Mesenchymal stem cell (in vitro differentiated cells and primary cell): ENCODE measurements at regions not wholly inside any gene's neighbourhood (a gene's known extent, or its start where the extent isn't known, plus 50 kb on each side); places are given as distances from the start of the nearest gene placed in this dataset.

Experiments used
- DNase-seq: peaks from one replicate; pipeline ENCODE4 v3.0.0-alpha.2; 2013
- H2AFZ ChIP-seq: one replicate; pipeline ENCODE4 v1.6.1; 2013; ENCODE audit warnings: low read depth, mild to moderate bottlenecking, control low read depth, inconsistent platforms, low read length, moderate library complexity
- H2AK5ac ChIP-seq: 2 replicates; pipeline ENCODE4 v1.6.1; 2013; ENCODE audit warnings: low read length, moderate library complexity, mild to moderate bottlenecking, inconsistent platforms; ENCODE audit not compliant: severe bottlenecking
- H2BK120ac ChIP-seq: one replicate; pipeline ENCODE4 v1.6.1; 2013; ENCODE audit warnings: low read depth, mild to moderate bottlenecking, inconsistent platforms, low read length, moderate library complexity
- H2BK12ac ChIP-seq, 2 experiments: one replicate each; pipeline ENCODE4 v1.6.1; 2013; ENCODE audit warnings: inconsistent platforms in 2 of 2, low read length in 2 of 2, mild to moderate bottlenecking in 2 of 2, moderate library complexity in 2 of 2, control low read depth in 1 of 2
- H2BK15ac ChIP-seq: one replicate; pipeline ENCODE4 v1.6.1; 2013; ENCODE audit warnings: mild to moderate bottlenecking, low read depth, inconsistent platforms; ENCODE audit not compliant: poor library complexity, severe bottlenecking
- H2BK5ac ChIP-seq: 2 replicates; pipeline ENCODE4 v1.6.1; 2013; ENCODE audit warnings: low read depth, mild to moderate bottlenecking, low read length, control low read depth, inconsistent platforms; ENCODE audit not compliant: poor library complexity, severe bottlenecking
- H3K14ac ChIP-seq, 2 experiments: one replicate each; pipeline ENCODE4 v1.6.1; 2013; ENCODE audit warnings: inconsistent platforms in 2 of 2, low read length in 2 of 2, control low read depth in 1 of 2, mild to moderate bottlenecking in 1 of 2, moderate library complexity in 1 of 2
- H3K18ac ChIP-seq, 2 experiments: one replicate each; pipeline ENCODE4 v1.6.1; 2013; ENCODE audit warnings: inconsistent platforms in 2 of 2, low read length in 2 of 2, control low read depth in 1 of 2, low read depth in 1 of 2, mild to moderate bottlenecking in 1 of 2
- H3K23ac ChIP-seq, 2 experiments: one replicate each; pipeline ENCODE4 v1.6.1; 2013; ENCODE audit warnings: inconsistent platforms in 2 of 2, low read length in 2 of 2, mild to moderate bottlenecking in 2 of 2, moderate library complexity in 2 of 2, control low read depth in 1 of 2
- H3K27ac ChIP-seq: 2 replicates; pipeline ENCODE4 v1.5.1; 2013; ENCODE audit warnings: mild to moderate bottlenecking, moderate library complexity, low read length, control low read depth, inconsistent platforms; ENCODE audit not compliant: poor library complexity, severe bottlenecking
- H3K27me3 ChIP-seq, 2 experiments: 2 replicates each; pipeline versions ENCODE4 v1.6.1 to v1.7.0; 2013; ENCODE audit warnings: low read length in 2 of 2, mild to moderate bottlenecking in 2 of 2, moderate library complexity in 2 of 2, control low read depth in 1 of 2, inconsistent platforms in 1 of 2; ENCODE audit not compliant: control insufficient read depth in 1 of 2, insufficient read depth in 1 of 2
- H3K36me3 ChIP-seq, 2 experiments: 2 replicates each; pipeline versions ENCODE4 v1.6.1 to v1.7.0; 2013; ENCODE audit warnings: low read length in 2 of 2, control low read depth in 1 of 2, inconsistent platforms in 1 of 2, low read depth in 1 of 2, mild to moderate bottlenecking in 1 of 2; ENCODE audit not compliant: insufficient read depth in 2 of 2, control insufficient read depth in 1 of 2
- H3K4ac ChIP-seq, 2 experiments: one replicate each; pipeline ENCODE4 v1.6.1; 2013; ENCODE audit warnings: inconsistent platforms in 2 of 2, low read length in 2 of 2, mild to moderate bottlenecking in 2 of 2, moderate library complexity in 2 of 2, control low read depth in 1 of 2, low read depth in 1 of 2
- H3K4me1 ChIP-seq: 2 replicates; pipeline ENCODE4 v1.6.1; 2013; ENCODE audit warnings: low read depth, low read length, control low read depth; ENCODE audit not compliant: control insufficient read depth, insufficient read depth
- H3K4me2 ChIP-seq: 2 replicates; pipeline ENCODE4 v1.6.1; 2013; ENCODE audit warnings: low read length, mild to moderate bottlenecking, inconsistent platforms; ENCODE audit not compliant: poor library complexity, severe bottlenecking
- H3K4me3 ChIP-seq, 2 experiments: 2 replicates each; pipeline versions ENCODE4 v1.5.1 to v1.7.0; 2013; ENCODE audit warnings: low read length in 2 of 2, mild to moderate bottlenecking in 2 of 2, control low read depth in 1 of 2, low read depth in 1 of 2; ENCODE audit not compliant: insufficient read depth in 1 of 2
- H3K79me1 ChIP-seq: replicated peaks from 2 replicates; pipeline ENCODE4 v1.6.1; 2013; ENCODE audit warnings: mild to moderate bottlenecking, control low read depth, low read length, inconsistent platforms; ENCODE audit not compliant: poor library complexity, severe bottlenecking
- H3K9ac ChIP-seq: 2 replicates; pipeline ENCODE4 v1.7.0; 2013; ENCODE audit warnings: mild to moderate bottlenecking, low read length, moderate library complexity
- H3K9me3 ChIP-seq: 2 replicates; pipeline ENCODE4 v1.7.0; 2013; ENCODE audit warnings: mild to moderate bottlenecking, low read length; ENCODE audit not compliant: control insufficient read depth
- H4K8ac ChIP-seq: one replicate; pipeline ENCODE4 v1.6.1; 2013; ENCODE audit warnings: inconsistent platforms, mild to moderate bottlenecking, low read length, moderate library complexity
- H4K91ac ChIP-seq: one replicate; pipeline ENCODE4 v1.6.1; 2013; ENCODE audit warnings: mild to moderate bottlenecking, low read length, inconsistent platforms
- WGBS: methylation state at CpG from one replicate; pipeline ENCODE4 v1.1.7; 2013; ENCODE audit warnings: mixed read lengths; 5-methylcytosine and 5-hydroxymethylcytosine counted together

DNA sequence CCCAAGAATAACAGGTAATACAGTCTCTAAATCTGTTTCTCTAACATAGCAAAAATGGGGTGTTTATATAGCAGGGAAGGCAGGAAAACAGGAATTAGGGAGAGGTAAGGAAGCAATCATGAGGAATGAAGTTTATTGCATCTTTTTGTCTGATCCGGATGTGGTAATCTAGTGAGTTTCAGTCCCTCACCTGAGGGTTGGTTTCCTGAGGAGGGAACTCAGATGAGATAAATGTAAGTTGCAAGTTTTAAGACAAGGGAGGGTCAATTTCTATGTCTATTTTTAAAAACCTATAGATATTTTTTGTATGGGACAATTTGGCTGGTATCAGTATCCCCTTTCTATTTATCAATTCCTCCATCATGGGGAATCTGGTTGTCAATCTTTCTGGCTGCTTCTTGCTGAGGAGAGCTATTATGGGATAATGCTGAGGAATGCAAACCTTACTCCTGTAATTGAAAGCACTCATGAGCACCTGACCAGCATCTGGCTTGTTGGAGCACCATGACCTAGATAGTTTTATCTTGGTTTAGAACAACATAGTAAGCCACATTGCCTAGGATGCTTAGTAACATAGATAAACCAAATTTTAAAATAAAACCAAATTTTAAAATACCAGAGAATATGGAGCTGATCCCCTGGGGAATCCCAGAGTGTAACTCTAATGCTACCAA lies 130.1 kb downstream of the ADAM29 start:
- Histone ChIP-seq H2AFZ (no peak overlapping the region), H3K4me2 (no peak overlapping the region), H2BK15ac (no peak overlapping the region), H3K18ac (no peak overlapping the region), H3K14ac (no peak overlapping the region), H3K23ac (no peak overlapping the region), H3K4me3 (no peak overlapping the region), H2BK5ac (no peak overlapping the region), H2AK5ac (no peak overlapping the region), H3K36me3 (no peaks in the 10 kb centered on the region), H3K9me3 (peaks cover 14% of the 10 kb centered on the region), H3K4ac (no peak overlapping the region), H4K8ac (no peak overlapping the region), H2BK120ac (no peak overlapping the region), H2BK12ac (no peak overlapping the region), H3K27me3 (no peaks in the 10 kb centered on the region), H3K27ac (no peak overlapping the region), H3K4me1 (no peaks in the 10 kb centered on the region), H4K91ac (no peak overlapping the region), H3K79me1 (no peaks in the 10 kb centered on the region), H3K9ac (no peak overlapping the region)
- DNase-seq: no peak
- 100% methylated on average over 1 of the region's 1 CpG for WGBS

DNA sequence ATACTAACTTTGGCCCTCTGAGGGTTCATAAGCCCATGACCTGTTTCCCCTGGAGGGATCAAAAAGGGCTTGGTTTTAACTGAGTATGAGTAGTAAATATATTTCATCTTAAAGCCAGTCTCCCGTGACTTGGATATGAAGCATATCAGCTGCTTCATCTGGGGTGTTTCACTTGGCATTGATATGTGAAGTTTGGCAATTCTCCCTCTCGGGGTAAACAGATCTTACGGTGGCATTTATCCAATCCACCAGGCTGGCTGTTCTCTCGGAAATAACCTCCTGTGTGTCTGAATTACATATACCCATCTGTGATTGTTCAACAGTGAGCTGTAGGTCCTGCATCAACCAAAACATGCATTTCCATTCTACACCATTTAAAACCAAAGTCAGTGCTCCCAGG lies 130.7 kb downstream of the ADAM29 start:
- Histone ChIP-seq H2AK5ac (no peak overlapping the region), H3K23ac (no peak overlapping the region), H2BK120ac (no peak overlapping the region), H3K4me1 (no peaks in the 10 kb centered on the region), H2BK5ac (no peak overlapping the region), H3K27me3 (no peaks in the 10 kb centered on the region), H3K36me3 (no peaks in the 10 kb centered on the region), H2BK12ac (no peak overlapping the region), H3K4me3 (no peak overlapping the region), H4K8ac (no peak overlapping the region), H2BK15ac (no peak overlapping the region), H3K14ac (no peak overlapping the region), H3K4ac (no peak overlapping the region), H3K9ac (no peak overlapping the region), H4K91ac (no peak overlapping the region), H3K9me3 (peaks cover 17% of the 10 kb centered on the region), H3K18ac (no peak overlapping the region), H2AFZ (no peak overlapping the region), H3K4me2 (no peak overlapping the region), H3K79me1 (no peaks in the 10 kb centered on the region), H3K27ac (no peak overlapping the region)
- no peak for DNase-seq
- WGBS: 81% methylated on average over 4 of the region's 4 CpGs

- Histone ChIP-seq H3K4me1 (no peaks in the 10 kb centered on the region), H3K4ac (no peak overlapping the region), H3K36me3 (no peaks in the 10 kb centered on the region), H3K18ac (no peak overlapping the region), H3K4me3 (no peak overlapping the region), H2BK120ac (no peak overlapping the region), H3K23ac (no peak overlapping the region), H3K4me2 (no peak overlapping the region), H3K27me3 (no peaks in the 10 kb centered on the region), H2BK15ac (no peak overlapping the region), H3K79me1 (no peaks in the 10 kb centered on the region), H2AFZ (no peak overlapping the region), H3K9me3 (peaks cover 27% of the 10 kb centered on the region), H2BK12ac (no peak overlapping the region), H3K14ac (no peak overlapping the region), H4K8ac (no peak overlapping the region), H3K9ac (no peak overlapping the region), H3K27ac (no peak overlapping the region), H2BK5ac (no peak overlapping the region), H4K91ac (no peak overlapping the region), H2AK5ac (no peak overlapping the region)
- DNase-seq: no peak
- WGBS: 59% methylated on average over 1 of the region's 2 CpGs
Observed at GRCh38 chr4:175051974-175052373, 133.8 kb downstream of the ADAM29 start.

DNA sequence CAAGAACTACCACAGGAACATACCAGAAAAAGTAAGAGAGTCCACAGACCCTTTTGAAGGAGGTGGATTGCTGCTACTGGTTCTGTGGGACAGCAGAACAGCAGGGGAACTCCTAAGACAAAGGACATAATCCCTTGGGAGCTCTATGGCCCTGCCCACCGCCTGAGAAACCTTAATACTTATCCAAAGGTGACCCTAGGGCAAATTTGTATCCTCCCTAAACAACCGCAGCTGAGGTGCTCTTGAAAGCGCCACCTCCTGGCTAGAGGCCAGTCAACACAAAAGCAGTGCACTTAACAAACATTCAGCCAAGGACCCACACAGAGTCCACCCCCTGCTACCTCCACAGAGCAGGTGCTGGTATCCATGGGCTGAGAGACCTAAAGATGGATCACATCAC lies 136.8 kb downstream of the ADAM29 start:
- Histone ChIP-seq H3K4ac (no peak overlapping the region), H3K27me3 (no peaks in the 10 kb centered on the region), H2BK120ac (no peak overlapping the region), H2BK15ac (no peak overlapping the region), H3K36me3 (no peaks in the 10 kb centered on the region), H3K14ac (no peak overlapping the region), H3K9me3 (peaks cover 25% of the 10 kb centered on the region), H4K91ac (no peak overlapping the region), H3K18ac (no peak overlapping the region), H2BK12ac (no peak overlapping the region), H3K4me3 (no peak overlapping the region), H3K4me2 (no peak overlapping the region), H3K23ac (no peak overlapping the region), H3K4me1 (no peaks in the 10 kb centered on the region), H2AFZ (no peak overlapping the region), H2BK5ac (no peak overlapping the region), H2AK5ac (no peak overlapping the region), H3K79me1 (no peaks in the 10 kb centered on the region), H3K9ac (no peak overlapping the region), H4K8ac (no peak overlapping the region), H3K27ac (no peak overlapping the region)
- no peak for DNase-seq
- WGBS: 39% methylated on average over 3 of the region's 3 CpGs
